ENCODE measurements at regions not wholly inside any gene's neighbourhood (a gene's known extent, or its start where the extent isn't known, plus 50 kb on each side); places are given as distances from the start of the nearest gene placed in this dataset.

DNA sequence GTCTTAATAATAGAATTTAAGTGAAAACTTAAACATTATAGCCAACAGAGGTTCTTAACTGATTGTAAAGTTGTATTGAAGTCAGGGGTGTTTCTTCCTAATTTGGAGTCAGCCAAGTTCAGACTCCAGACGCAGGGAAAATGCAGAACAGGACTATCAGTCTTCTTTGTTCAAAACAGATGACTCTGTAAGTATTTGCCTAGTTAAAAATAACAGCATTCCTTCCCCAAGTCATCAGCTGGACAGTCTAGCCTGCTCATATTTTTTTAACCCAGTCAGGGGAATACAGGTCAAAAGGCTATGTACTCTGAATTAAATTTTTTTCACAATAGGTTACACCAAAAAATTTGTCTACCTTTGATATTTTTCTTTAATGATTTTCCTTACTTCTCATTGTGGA, 73.8 kb upstream of the DCLK2 start:
- no peaks in the 10 kb centered on the region for H3K4me1 ChIP-seq
- no peak overlapping the region for H3K4me3 ChIP-seq
- in situ Hi-C loops (cut with MboI; ENCODE audit: low sequenced_read_pairs in 4 of 4) (loop anchor here (10.0 to 25.0 kb wide), 3 partner anchors 208 to 240 kb away; no protein-coding TSS in a partner anchor), intact Hi-C loops (cut with DNase I; ENCODE audit: low total_unique reads) (no loop called here)
- no peaks in the 10 kb centered on the region for H3K9me3 ChIP-seq
- H3K27me3 ChIP-seq = no peaks in the 10 kb centered on the region
- TF ChIP-seq CTCF (IDR thresholded peaks at IDR 0.05 in 4 of 5, conservative IDR thresholded peaks at IDR 0.05 in 1 of 5) = no peak
- no peak for TF ChIP-seq POLR2A (IDR thresholded peaks at IDR 0.05)
- DNase-seq = no peak
- H3K36me3 ChIP-seq = no peaks in the 10 kb centered on the region
- no peak overlapping the region for H3K27ac ChIP-seq
- ATAC-seq = no peak

- Histone ChIP-seq H3K9me3 (no peaks in the 10 kb centered on the region), H3K27ac (no peak overlapping the region), H3K4me3 (no peak overlapping the region), H3K4me1 (peaks cover 0 to 2% of the 10 kb centered on the region in 2 donors), H3K27me3 (no peaks in the 10 kb centered on the region), H3K36me3 (no peaks in the 10 kb centered on the region)
- ATAC-seq (no peak), DNase-seq (no peak)
- no peak for TF ChIP-seq CTCF (IDR thresholded peaks at IDR 0.05 in 4 of 5, conservative IDR thresholded peaks at IDR 0.05 in 1 of 5)
- in situ Hi-C loops (cut with MboI; ENCODE audit: low sequenced_read_pairs in 4 of 4) (loop anchor here (10.0 to 25.0 kb wide), 3 partner anchors 207 to 239 kb away; no protein-coding TSS in a partner anchor), intact Hi-C loops (cut with DNase I; ENCODE audit: low total_unique reads) (no loop called here)
Observed at GRCh38 chr4:150005537-150005936, 72.7 kb upstream of the DCLK2 start.

GRCh38 chr4:150006197-150006596, 72.0 kb upstream of the DCLK2 start:
- DNase-seq = no peak
- ATAC-seq = no peak
- H3K27ac ChIP-seq = no peak overlapping the region
- H3K9me3 ChIP-seq = no peaks in the 10 kb centered on the region
- intact Hi-C loops (cut with DNase I; ENCODE audit: low total_unique reads) = no loop called here
- H3K27me3 ChIP-seq = no peaks in the 10 kb centered on the region
- H3K36me3 ChIP-seq = no peaks in the 10 kb centered on the region
- H3K4me1 ChIP-seq = peaks cover 0 to 4% of the 10 kb centered on the region in 2 donors
- no peak overlapping the region for H3K4me3 ChIP-seq
- TF ChIP-seq POLR2A (IDR thresholded peaks at IDR 0.05) (no peak), CTCF (IDR thresholded peaks at IDR 0.05 in 4 of 5, conservative IDR thresholded peaks at IDR 0.05 in 1 of 5) (no peak)
- in situ Hi-C loops (cut with MboI; ENCODE audit: low sequenced_read_pairs in 4 of 4) = loop anchor here (10.0 to 25.0 kb wide), 3 partner anchors 206 to 239 kb away; no protein-coding TSS in a partner anchor

DNA sequence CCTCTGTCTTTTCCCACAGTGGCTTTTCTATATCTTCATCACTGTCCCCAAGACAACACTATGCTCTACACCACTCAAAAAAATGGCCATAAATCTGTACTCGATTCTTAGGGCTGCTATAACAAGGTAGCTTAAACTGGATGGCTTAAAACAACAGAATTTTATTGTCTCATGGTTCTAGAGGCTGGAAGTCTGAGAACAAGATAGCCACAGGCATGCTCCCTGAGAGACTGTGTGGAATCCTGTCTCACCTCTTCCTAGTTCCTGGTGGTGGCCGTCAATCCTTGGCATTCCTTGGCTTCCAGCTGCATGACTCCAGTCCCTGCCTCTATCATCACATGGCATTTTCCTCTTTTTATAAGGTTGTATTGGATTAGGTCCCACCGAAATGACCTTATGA, 70.7 kb upstream of the DCLK2 start:
- H3K4me3 ChIP-seq = no peak overlapping the region
- no peak overlapping the region for H3K27ac ChIP-seq
- no peaks in the 10 kb centered on the region for H3K27me3 ChIP-seq
- DNase-seq (no peak), ATAC-seq (no peak)
- in situ Hi-C loops (cut with MboI; ENCODE audit: low sequenced_read_pairs in 4 of 4) (loop anchor here (10.0 to 25.0 kb wide), 3 partner anchors 205 to 237 kb away; no protein-coding TSS in a partner anchor), intact Hi-C loops (cut with DNase I; ENCODE audit: low total_unique reads) (no loop called here)
- H3K4me1 ChIP-seq = peaks cover 0 to 4% of the 10 kb centered on the region in 2 donors
- H3K36me3 ChIP-seq = no peaks in the 10 kb centered on the region
- TF ChIP-seq CTCF (IDR thresholded peaks at IDR 0.05 in 4 of 5, conservative IDR thresholded peaks at IDR 0.05 in 1 of 5) (no peak), POLR2A (IDR thresholded peaks at IDR 0.05) (no peak)
- no peaks in the 10 kb centered on the region for H3K9me3 ChIP-seq

GRCh38 chr4:150008546-150008945, 69.7 kb upstream of the DCLK2 start:
- no peak overlapping the region for H3K27ac ChIP-seq
- H3K4me3 ChIP-seq = no peak overlapping the region
- H3K27me3 ChIP-seq = no peaks in the 10 kb centered on the region
- H3K9me3 ChIP-seq = no peaks in the 10 kb centered on the region
- intact Hi-C loops (cut with DNase I; ENCODE audit: low total_unique reads) = no loop called here
- DNase-seq (no peak), ATAC-seq (no peak)
- in situ Hi-C loops (cut with MboI; ENCODE audit: low sequenced_read_pairs in 4 of 4) = loop anchor here (10.0 to 25.0 kb wide), 3 partner anchors 204 to 236 kb away; no protein-coding TSS in a partner anchor
- TF ChIP-seq CTCF (IDR thresholded peaks at IDR 0.05 in 4 of 5, conservative IDR thresholded peaks at IDR 0.05 in 1 of 5) (no peak), POLR2A (IDR thresholded peaks at IDR 0.05) (no peak)
- H3K4me1 ChIP-seq = peaks cover 0 to 4% of the 10 kb centered on the region in 2 donors
- no peaks in the 10 kb centered on the region for H3K36me3 ChIP-seq

Data from gastrocnemius medialis (tissue), 4 donors.